A549 (cell line): ENCODE measurements at regions not wholly inside any gene's neighbourhood (a gene's known extent, or its start where the extent isn't known, plus 50 kb on each side); places are given as distances from the start of the nearest gene placed in this dataset.

Experiments
- CBX8 ChIP-seq: fragments of 200-600 bp; sonication (generic); IDR thresholded peaks from 2 replicates; pipeline ENCODE4 v1.6.1; 2016
- CEBPB ChIP-seq, 2 experiments: fragments of >200 bp in 1 of 2; sonication (Bioruptor Twin) in 1 of 2; formaldehyde crosslinking in 1 of 2; IDR thresholded peaks; 2 replicates each; pipeline ENCODE4 v1.6.1; 2012 to 2016
- EHF ChIP-seq: fragments of 250-450 bp; sonication (Bioruptor Pico); IDR thresholded peaks from 2 replicates; pipeline ENCODE4 v1.5.0; 2020; ENCODE audit warnings: mild to moderate bottlenecking
- FOSB ChIP-seq: fragments of 250-450 bp; sonication (Bioruptor Pico); IDR thresholded peaks from 2 replicates; pipeline ENCODE4 v1.5.0; 2020; ENCODE audit warnings: mild to moderate bottlenecking, moderate library complexity
- FOXS1 ChIP-seq: fragments of 250-450 bp; sonication (Bioruptor Pico); IDR thresholded peaks from 2 replicates; pipeline ENCODE4 v1.5.0; 2020; ENCODE audit warnings: mild to moderate bottlenecking, moderate library complexity
- GATA3 ChIP-seq: IDR thresholded peaks from 2 replicates; pipeline ENCODE4 v1.6.1; 2012; ENCODE audit warnings: borderline replicate concordance
- HEYL ChIP-seq: fragments of 250-450 bp; sonication (Bioruptor Pico); IDR thresholded peaks from 2 replicates; pipeline ENCODE4 v1.8.0; 2021; ENCODE audit warnings: mild to moderate bottlenecking, moderate library complexity
- HOXB13 ChIP-seq: fragments of 250-450 bp; sonication (Bioruptor Pico); IDR thresholded peaks from 2 replicates; pipeline ENCODE4 v1.5.0; 2020; ENCODE audit warnings: low read depth, mild to moderate bottlenecking, moderate library complexity
- HOXB5 ChIP-seq: fragments of 250-450 bp; sonication (Bioruptor Pico); IDR thresholded peaks from 2 replicates; pipeline ENCODE4 v1.5.0; 2020; ENCODE audit warnings: mild to moderate bottlenecking, moderate library complexity
- KDM5A ChIP-seq: fragments of 200-600 bp; sonication (generic); IDR thresholded peaks from 2 replicates; pipeline ENCODE4 v1.6.1; 2016; ENCODE audit warnings: antibody characterized with exemption, mild to moderate bottlenecking
- MAFK ChIP-seq: fragments of 450-650 bp; IDR thresholded peaks from 2 replicates; pipeline ENCODE4 v1.6.1; 2014; ENCODE audit not compliant: partially characterized antibody
- NFE2L2 ChIP-seq: fragments of 150-350 bp; conservative IDR thresholded peaks from 2 replicates; pipeline ENCODE4 v1.6.1; 2014; ENCODE audit warnings: low read length
- NPAS2 ChIP-seq: fragments of 250-450 bp; sonication (Bioruptor Pico); IDR thresholded peaks from 2 replicates; pipeline ENCODE4 v1.8.0; 2022; ENCODE audit warnings: mild to moderate bottlenecking, moderate library complexity, borderline replicate concordance
- NR3C1 ChIP-seq: fragments of >200 bp; sonication (Bioruptor Twin); formaldehyde crosslinking; IDR thresholded peaks from 3 replicates; pipeline ENCODE4 v1.6.1; 2017
- POLR2A ChIP-seq: IDR thresholded peaks from 2 replicates; pipeline ENCODE4 v1.6.1; 2012; ENCODE audit warnings: mild to moderate bottlenecking, low read length
- POLR2AphosphoS2 ChIP-seq: conservative IDR thresholded peaks from 2 replicates; pipeline ENCODE4 v1.6.1; 2012; ENCODE audit warnings: low read length, improper control_type of control experiment, inconsistent platforms
- RARB ChIP-seq: fragments of 250-450 bp; sonication (Bioruptor Pico); IDR thresholded peaks from 2 replicates; pipeline ENCODE4 v1.8.0; 2021; ENCODE audit warnings: mild to moderate bottlenecking, moderate library complexity
- RCOR1 ChIP-seq: fragments of 150-350 bp; IDR thresholded peaks from 2 replicates; pipeline ENCODE4 v1.6.1; 2014; ENCODE audit warnings: antibody characterized with exemption, low read length, low read depth
- RFX5 ChIP-seq: fragments of 450-650 bp; IDR thresholded peaks from 2 replicates; pipeline ENCODE4 v1.7.1; 2014; ENCODE audit warnings: antibody characterized with exemption, mild to moderate bottlenecking, moderate library complexity
- RNF2 ChIP-seq: fragments of 200-600 bp; sonication (generic); IDR thresholded peaks from 2 replicates; pipeline ENCODE4 v1.6.1; 2016; ENCODE audit warnings: low read depth, mild to moderate bottlenecking, antibody characterized with exemption, moderate library complexity, borderline replicate concordance
- SMC3 ChIP-seq: fragments of >200 bp; sonication (Bioruptor Twin); formaldehyde crosslinking; IDR thresholded peaks from 3 replicates; pipeline ENCODE4 v1.6.1; 2018; ENCODE audit warnings: inconsistent platforms
- TFCP2L1 ChIP-seq: fragments of 250-450 bp; sonication (Bioruptor Pico); IDR thresholded peaks from 2 replicates; pipeline ENCODE4 v1.5.0; 2021; ENCODE audit warnings: mild to moderate bottlenecking
- TP53 ChIP-seq: fragments of 250-450 bp; sonication (Bioruptor Pico); IDR thresholded peaks from 2 replicates; pipeline ENCODE4 v1.5.0; 2021; ENCODE audit warnings: mild to moderate bottlenecking, moderate library complexity
- ZFP36 ChIP-seq: fragments of 450-650 bp; IDR thresholded peaks from 2 replicates; pipeline ENCODE4 v1.6.1; 2014; ENCODE audit warnings: borderline replicate concordance; ENCODE audit not compliant: partially characterized antibody
- ZNF302 ChIP-seq: fragments of 250-450 bp; sonication (Bioruptor Pico); IDR thresholded peaks from 2 replicates; pipeline ENCODE4 v1.9.0; 2021; ENCODE audit warnings: inconsistent platforms, mild to moderate bottlenecking, moderate library complexity
- ZSCAN20 ChIP-seq: fragments of 250-450 bp; sonication (Bioruptor Pico); IDR thresholded peaks from 2 replicates; pipeline ENCODE4 v1.8.0; 2022; ENCODE audit warnings: mild to moderate bottlenecking, moderate library complexity
- TF ChIP-seq, protein P1 (sequence below): IDR thresholded peaks from 2 replicates; pipeline ENCODE4 v1.6.1; 2012; ENCODE audit warnings: low read depth, borderline replicate concordance
- TF ChIP-seq, protein P2 (sequence below): fragments of >200 bp; sonication (Bioruptor Twin); formaldehyde crosslinking; IDR thresholded peaks from 3 replicates; pipeline ENCODE4 v1.6.1; 2016
- TF ChIP-seq, protein P3 (sequence below): fragments of >200 bp; sonication (Bioruptor Twin); formaldehyde crosslinking; IDR thresholded peaks from 3 replicates; pipeline ENCODE4 v1.5.1; 2016
- TF ChIP-seq, protein P4 (sequence below): fragments of >200 bp; sonication (Bioruptor Twin); formaldehyde crosslinking; IDR thresholded peaks from 2 replicates; pipeline ENCODE4 v1.6.1; 2016
- TF ChIP-seq, protein P5 (sequence below): fragments of 450-650 bp; IDR thresholded peaks from 2 replicates; pipeline ENCODE4 v1.6.1; 2014; ENCODE audit warnings: antibody characterized with exemption

DNA sequence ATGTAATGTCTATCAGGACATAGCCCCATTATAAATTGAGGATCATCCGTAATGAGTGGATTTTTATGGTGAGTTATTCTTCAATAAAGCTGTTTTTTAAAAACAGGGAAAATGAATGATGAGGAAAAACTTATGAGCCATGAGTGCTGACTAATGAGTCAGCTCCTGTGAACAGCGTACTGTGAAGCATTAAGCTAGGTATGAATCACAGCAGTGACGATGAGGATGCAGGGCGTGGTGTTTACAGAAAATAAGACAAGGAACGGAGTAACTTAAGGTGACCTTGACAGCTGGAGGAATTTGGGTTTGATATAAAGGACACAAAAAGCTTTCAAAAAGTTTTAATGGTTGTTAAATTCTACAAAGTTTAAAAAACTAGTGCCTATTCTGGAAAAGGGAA is 96.3 kb downstream of the FOXF2 start (continued):
- TF ChIP-seq HEYL: no peak
- TF ChIP-seq ZFP36: no peak
- TF ChIP-seq, protein P1, sequence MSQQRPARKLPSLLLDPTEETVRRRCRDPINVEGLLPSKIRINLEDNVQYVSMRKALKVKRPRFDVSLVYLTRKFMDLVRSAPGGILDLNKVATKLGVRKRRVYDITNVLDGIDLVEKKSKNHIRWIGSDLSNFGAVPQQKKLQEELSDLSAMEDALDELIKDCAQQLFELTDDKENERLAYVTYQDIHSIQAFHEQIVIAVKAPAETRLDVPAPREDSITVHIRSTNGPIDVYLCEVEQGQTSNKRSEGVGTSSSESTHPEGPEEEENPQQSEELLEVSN: no peak
- no peak for TF ChIP-seq ZSCAN20 (CRISPR knock-in tag)
- TF ChIP-seq POLR2AphosphoS2: no peak
- TF ChIP-seq NR3C1: no peak
- TF ChIP-seq ZNF302: no peak
- no peak for TF ChIP-seq FOSB
- no peak for TF ChIP-seq EHF (CRISPR knock-in tag)
- TF ChIP-seq, protein P2, sequence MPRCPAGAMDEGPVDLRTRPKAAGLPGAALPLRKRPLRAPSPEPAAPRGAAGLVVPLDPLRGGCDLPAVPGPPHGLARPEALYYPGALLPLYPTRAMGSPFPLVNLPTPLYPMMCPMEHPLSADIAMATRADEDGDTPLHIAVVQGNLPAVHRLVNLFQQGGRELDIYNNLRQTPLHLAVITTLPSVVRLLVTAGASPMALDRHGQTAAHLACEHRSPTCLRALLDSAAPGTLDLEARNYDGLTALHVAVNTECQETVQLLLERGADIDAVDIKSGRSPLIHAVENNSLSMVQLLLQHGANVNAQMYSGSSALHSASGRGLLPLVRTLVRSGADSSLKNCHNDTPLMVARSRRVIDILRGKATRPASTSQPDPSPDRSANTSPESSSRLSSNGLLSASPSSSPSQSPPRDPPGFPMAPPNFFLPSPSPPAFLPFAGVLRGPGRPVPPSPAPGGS: no peak
- TF ChIP-seq TP53 (CRISPR knock-in tag): no peak
- TF ChIP-seq RNF2: no peak
- no peak for TF ChIP-seq CBX8
- TF ChIP-seq MAFK: peak; percentile 63
- TF ChIP-seq, protein P3, sequence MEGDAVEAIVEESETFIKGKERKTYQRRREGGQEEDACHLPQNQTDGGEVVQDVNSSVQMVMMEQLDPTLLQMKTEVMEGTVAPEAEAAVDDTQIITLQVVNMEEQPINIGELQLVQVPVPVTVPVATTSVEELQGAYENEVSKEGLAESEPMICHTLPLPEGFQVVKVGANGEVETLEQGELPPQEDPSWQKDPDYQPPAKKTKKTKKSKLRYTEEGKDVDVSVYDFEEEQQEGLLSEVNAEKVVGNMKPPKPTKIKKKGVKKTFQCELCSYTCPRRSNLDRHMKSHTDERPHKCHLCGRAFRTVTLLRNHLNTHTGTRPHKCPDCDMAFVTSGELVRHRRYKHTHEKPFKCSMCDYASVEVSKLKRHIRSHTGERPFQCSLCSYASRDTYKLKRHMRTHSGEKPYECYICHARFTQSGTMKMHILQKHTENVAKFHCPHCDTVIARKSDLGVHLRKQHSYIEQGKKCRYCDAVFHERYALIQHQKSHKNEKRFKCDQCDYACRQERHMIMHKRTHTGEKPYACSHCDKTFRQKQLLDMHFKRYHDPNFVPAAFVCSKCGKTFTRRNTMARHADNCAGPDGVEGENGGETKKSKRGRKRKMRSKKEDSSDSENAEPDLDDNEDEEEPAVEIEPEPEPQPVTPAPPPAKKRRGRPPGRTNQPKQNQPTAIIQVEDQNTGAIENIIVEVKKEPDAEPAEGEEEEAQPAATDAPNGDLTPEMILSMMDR: no peak
- no peak for TF ChIP-seq HOXB13 (CRISPR knock-in tag)
- TF ChIP-seq RARB: no peak
- no peak for TF ChIP-seq CEBPB (IDR thresholded peaks at IDR 0.05)
- TF ChIP-seq, protein P4, sequence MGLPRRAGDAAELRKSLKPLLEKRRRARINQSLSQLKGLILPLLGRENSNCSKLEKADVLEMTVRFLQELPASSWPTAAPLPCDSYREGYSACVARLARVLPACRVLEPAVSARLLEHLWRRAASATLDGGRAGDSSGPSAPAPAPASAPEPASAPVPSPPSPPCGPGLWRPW: no peak
- no peak for TF ChIP-seq NPAS2 (CRISPR knock-in tag)
- TF ChIP-seq RFX5: no peak
- TF ChIP-seq FOXS1 (CRISPR knock-in tag): no peak
- no peak for TF ChIP-seq TFCP2L1 (CRISPR knock-in tag)
- no peak for TF ChIP-seq POLR2A
- no peak for TF ChIP-seq SMC3
- TF ChIP-seq, protein P5, sequence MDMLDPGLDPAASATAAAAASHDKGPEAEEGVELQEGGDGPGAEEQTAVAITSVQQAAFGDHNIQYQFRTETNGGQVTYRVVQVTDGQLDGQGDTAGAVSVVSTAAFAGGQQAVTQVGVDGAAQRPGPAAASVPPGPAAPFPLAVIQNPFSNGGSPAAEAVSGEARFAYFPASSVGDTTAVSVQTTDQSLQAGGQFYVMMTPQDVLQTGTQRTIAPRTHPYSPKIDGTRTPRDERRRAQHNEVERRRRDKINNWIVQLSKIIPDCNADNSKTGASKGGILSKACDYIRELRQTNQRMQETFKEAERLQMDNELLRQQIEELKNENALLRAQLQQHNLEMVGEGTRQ: no peak
- TF ChIP-seq GATA3: peak; percentile 47; the same call in 1 of the 2 replicates
- TF ChIP-seq NFE2L2: no peak
- TF ChIP-seq KDM5A: no peak
- TF ChIP-seq HOXB5 (CRISPR knock-in tag): no peak
- no peak for TF ChIP-seq RCOR1
